Natural killer cell (primary cell): ENCODE measurements at regions not wholly inside any gene's neighbourhood (a gene's known extent, or its start where the extent isn't known, plus 50 kb on each side); places are given as distances from the start of the nearest gene placed in this dataset.

Source experiments
- ATAC-seq, 3 donors: fragments of 150-1000 bp in 2 of 3; fragments of 200-7000 bp in 1 of 3; cut with Tn5 transposase; 1 replicate in 1 of 3; 2 replicates in 2 of 3; pipeline ENCODE4 v1.10.0; 2021; ENCODE audit warnings: mild to moderate bottlenecking in 2 of 3, moderate library complexity in 2 of 3
- DNase-seq, 2 donors: peaks; one replicate each; pipeline versions ENCODE4 v3.0.0 to v3.0.0-alpha.2; 2013 to 2021; ENCODE audit warnings: mixed read lengths in 1 of 2
- H3K27ac ChIP-seq: one replicate; pipeline ENCODE4 v1.5.1; 2013; ENCODE audit warnings: mild to moderate bottlenecking, low read length
- H3K27me3 ChIP-seq: one replicate; pipeline ENCODE4 v1.6.1; 2013; ENCODE audit warnings: low read length; ENCODE audit not compliant: control insufficient read depth, insufficient read depth
- H3K36me3 ChIP-seq: one replicate; pipeline ENCODE4 v1.6.1; 2013; ENCODE audit warnings: low read length; ENCODE audit not compliant: control insufficient read depth, insufficient read depth
- H3K4me1 ChIP-seq: one replicate; pipeline ENCODE4 v1.6.1; 2013; ENCODE audit warnings: low read length; ENCODE audit not compliant: control insufficient read depth, insufficient read depth
- H3K4me3 ChIP-seq: one replicate; pipeline ENCODE4 v1.5.1; 2013; ENCODE audit warnings: low read length
- H3K9me3 ChIP-seq: one replicate; pipeline ENCODE4 v1.6.1; 2013; ENCODE audit warnings: low read length; ENCODE audit not compliant: control insufficient read depth, insufficient read depth
- H3K27ac Mint-ChIP-seq, 2 donors: one replicate each; pipeline ENCODE4 v1.8.0; 2022; ENCODE audit warnings: mild to moderate bottlenecking in 2 of 2, mixed read lengths in 2 of 2, moderate library complexity in 1 of 2
- H3K27me3 Mint-ChIP-seq, 2 donors: one replicate each; pipeline ENCODE4 v1.8.0; 2022; ENCODE audit warnings: low read depth in 2 of 2, mixed read lengths in 2 of 2
- H3K36me3 Mint-ChIP-seq: one replicate; pipeline ENCODE4 v1.8.0; 2022; ENCODE audit warnings: mixed read lengths
- H3K4me1 Mint-ChIP-seq, 2 donors: one replicate each; pipeline ENCODE4 v1.8.0; 2022; ENCODE audit warnings: mixed read lengths in 2 of 2
- H3K4me3 Mint-ChIP-seq: one replicate; pipeline ENCODE4 v1.8.0; 2022; ENCODE audit warnings: mild to moderate bottlenecking, moderate library complexity, mixed read lengths
- H3K9me3 Mint-ChIP-seq, 2 donors: one replicate each; pipeline ENCODE4 v1.8.0; 2022; ENCODE audit warnings: mixed read lengths in 2 of 2
- WGBS: methylation state at CpG from one replicate; pipeline ENCODE4 v1.1.7; 2013; ENCODE audit warnings: missing lambda C conversion rate; ENCODE audit not compliant: insufficient coverage; 5-methylcytosine and 5-hydroxymethylcytosine counted together
- intact Hi-C: fragments of 100-400 bp; cut with micrococcal nuclease; formaldehyde crosslinking; loops from one replicate; pipeline ENCODE4 v1.14.2; 2022
- TF ChIP-seq, protein P1 (sequence below): fragments of 200-600 bp; IDR thresholded peaks from one replicate; pipeline ENCODE4 v1.8.0; 2022; ENCODE audit warnings: antibody characterized with exemption

DNA sequence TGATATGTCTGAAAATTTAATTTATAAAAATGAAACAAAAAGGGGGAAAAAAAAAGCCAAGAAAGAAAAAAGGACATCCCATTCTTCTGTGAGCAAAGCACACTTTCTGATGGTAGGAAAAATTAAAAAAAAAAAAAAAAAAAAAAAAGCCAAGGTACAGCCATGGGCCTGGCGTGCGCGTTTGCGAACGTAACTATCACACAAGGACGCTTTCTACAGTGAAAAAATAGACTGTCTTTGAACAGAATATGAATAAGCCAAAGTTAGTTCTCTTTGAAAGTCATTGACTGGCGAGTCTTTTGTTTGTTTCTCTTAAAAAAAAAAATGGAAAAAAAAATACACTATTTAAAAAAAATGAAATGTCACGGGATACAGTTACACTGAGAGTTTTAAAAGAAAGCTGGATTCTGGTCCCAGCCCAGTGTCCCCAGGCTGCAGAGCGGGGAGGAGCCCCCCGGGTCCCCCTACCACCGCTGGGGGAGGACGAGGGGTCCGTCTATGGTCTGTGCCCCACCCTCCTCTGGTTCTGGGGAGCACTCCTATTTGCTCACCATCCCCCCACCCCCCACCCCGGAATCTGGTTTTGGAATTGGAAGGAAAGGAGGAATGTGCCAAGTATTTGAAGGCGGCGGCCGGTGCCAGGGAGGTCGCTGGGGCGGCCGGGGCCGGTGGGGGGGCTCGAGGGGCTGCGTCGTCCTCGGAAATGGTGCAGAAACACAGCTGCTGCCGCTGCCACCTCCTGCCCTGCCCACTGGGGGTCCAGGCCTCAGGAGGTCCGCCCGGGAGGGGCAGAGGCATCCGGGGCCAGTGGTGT, 134.5 kb downstream of the PTPRS start:
- intact Hi-C loops, result no loop called here
- DNase-seq (peak in 1 of 2 donors; percentile 36), ATAC-seq (no peak)
- Histone ChIP-seq H3K4me1 (peaks cover 14% of the 10 kb centered on the region), H3K27me3 (no peaks in the 10 kb centered on the region), H3K9me3 (peaks cover 6% of the 10 kb centered on the region), H3K4me3 (no peak overlapping the region), H3K36me3 (no peaks in the 10 kb centered on the region), H3K27ac (no peak overlapping the region)
- Mint-ChIP-seq H3K27me3 (no peaks in the 10 kb centered on the region), H3K9me3 (no peaks in the 10 kb centered on the region), H3K4me1 (no peaks in the 10 kb centered on the region), H3K27ac (no peak overlapping the region), H3K4me3 (no peak overlapping the region), H3K36me3 (peaks cover 9% of the 10 kb centered on the region)
- TF ChIP-seq, protein P1, sequence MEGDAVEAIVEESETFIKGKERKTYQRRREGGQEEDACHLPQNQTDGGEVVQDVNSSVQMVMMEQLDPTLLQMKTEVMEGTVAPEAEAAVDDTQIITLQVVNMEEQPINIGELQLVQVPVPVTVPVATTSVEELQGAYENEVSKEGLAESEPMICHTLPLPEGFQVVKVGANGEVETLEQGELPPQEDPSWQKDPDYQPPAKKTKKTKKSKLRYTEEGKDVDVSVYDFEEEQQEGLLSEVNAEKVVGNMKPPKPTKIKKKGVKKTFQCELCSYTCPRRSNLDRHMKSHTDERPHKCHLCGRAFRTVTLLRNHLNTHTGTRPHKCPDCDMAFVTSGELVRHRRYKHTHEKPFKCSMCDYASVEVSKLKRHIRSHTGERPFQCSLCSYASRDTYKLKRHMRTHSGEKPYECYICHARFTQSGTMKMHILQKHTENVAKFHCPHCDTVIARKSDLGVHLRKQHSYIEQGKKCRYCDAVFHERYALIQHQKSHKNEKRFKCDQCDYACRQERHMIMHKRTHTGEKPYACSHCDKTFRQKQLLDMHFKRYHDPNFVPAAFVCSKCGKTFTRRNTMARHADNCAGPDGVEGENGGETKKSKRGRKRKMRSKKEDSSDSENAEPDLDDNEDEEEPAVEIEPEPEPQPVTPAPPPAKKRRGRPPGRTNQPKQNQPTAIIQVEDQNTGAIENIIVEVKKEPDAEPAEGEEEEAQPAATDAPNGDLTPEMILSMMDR, result no peak
- 94% methylated on average over 25 of the region's 29 CpGs for WGBS

DNA sequence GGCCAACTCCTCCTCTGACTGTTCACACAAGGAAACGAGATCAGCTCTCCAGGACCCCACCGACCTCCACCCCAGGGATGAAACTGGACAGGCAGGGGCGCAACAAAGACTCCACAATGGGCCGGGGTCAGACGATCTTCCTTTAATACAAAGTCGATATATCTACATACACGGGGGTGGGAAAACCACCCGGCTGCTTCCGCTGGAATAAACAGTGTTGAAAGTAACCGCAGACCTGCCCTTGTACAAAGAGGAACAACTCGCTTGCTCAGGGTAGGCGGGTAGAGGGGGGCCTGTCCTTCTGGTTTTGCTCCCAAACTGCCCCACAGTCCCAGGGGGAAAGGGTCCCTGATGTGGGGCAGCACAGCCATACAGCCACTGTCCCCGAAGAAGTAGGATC, 135.2 kb downstream of the PTPRS start:
- TF ChIP-seq, protein P1, result no peak
- H3K4me1 ChIP-seq, result peaks cover 14% of the 10 kb centered on the region
- no peak overlapping the region for H3K4me3 ChIP-seq
- no peaks in the 10 kb centered on the region for H3K4me1 Mint-ChIP-seq
- H3K9me3 Mint-ChIP-seq, result no peaks in the 10 kb centered on the region
- no peaks in the 10 kb centered on the region for H3K27me3 ChIP-seq
- intact Hi-C loops, result no loop called here
- no peaks in the 10 kb centered on the region for H3K36me3 ChIP-seq
- ATAC-seq (no peak), DNase-seq (peak in 1 of 2 donors; percentile 50)
- peaks cover 8% of the 10 kb centered on the region for H3K9me3 ChIP-seq
- no peak overlapping the region for H3K27ac ChIP-seq
- H3K27me3 Mint-ChIP-seq, result no peaks in the 10 kb centered on the region
- WGBS, result 78% methylated on average over 13 of the region's 13 CpGs
- H3K27ac Mint-ChIP-seq, result no peak overlapping the region
- peaks cover 14% of the 10 kb centered on the region for H3K36me3 Mint-ChIP-seq
- no peak overlapping the region for H3K4me3 Mint-ChIP-seq

DNA sequence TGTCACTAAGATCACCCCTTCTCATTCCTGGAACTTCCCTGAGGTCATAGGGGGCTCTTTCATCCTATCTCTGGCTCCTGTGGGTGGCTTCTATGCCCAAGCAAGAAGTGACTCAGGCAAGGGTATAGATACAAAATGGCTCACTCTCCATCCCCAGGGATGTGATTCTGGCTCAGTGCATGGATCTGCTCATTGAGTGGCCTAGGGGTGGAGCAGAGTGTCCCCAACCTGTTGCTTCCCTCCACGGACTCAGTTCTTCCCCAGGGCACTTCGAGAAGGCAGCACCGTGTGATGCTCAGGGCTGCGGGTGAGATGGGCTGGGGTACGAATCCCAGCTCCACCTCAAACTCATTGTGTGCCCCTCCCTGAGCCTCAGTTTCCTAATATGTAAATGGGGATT, 136.4 kb downstream of the PTPRS start:
- Mint-ChIP-seq H3K4me3 (no peak overlapping the region), H3K4me1 (no peaks in the 10 kb centered on the region), H3K27me3 (no peaks in the 10 kb centered on the region), H3K9me3 (no peaks in the 10 kb centered on the region), H3K36me3 (peaks cover 14% of the 10 kb centered on the region), H3K27ac (no peak overlapping the region)
- peaks cover 14% of the 10 kb centered on the region for H3K4me1 ChIP-seq
- H3K27ac ChIP-seq, result no peak overlapping the region
- intact Hi-C loops, result no loop called here
- H3K27me3 ChIP-seq, result no peaks in the 10 kb centered on the region
- ATAC-seq (no peak), DNase-seq (no peak)
- 93% methylated on average over 5 of the region's 5 CpGs for WGBS
- H3K4me3 ChIP-seq, result no peak overlapping the region
- H3K36me3 ChIP-seq, result no peaks in the 10 kb centered on the region
- H3K9me3 ChIP-seq, result peaks cover 8% of the 10 kb centered on the region
- TF ChIP-seq, protein P1, result no peak
